Heart left ventricle (tissue), 16 donors: ENCODE measurements at regions not wholly inside any gene's neighbourhood (a gene's known extent, or its start where the extent isn't known, plus 50 kb on each side); places are given as distances from the start of the nearest gene placed in this dataset.
"Not testable (repeated sequence)": the region's sequence is repeated elsewhere in the genome, so short reads cannot be mapped to it uniquely, and the experiment has no call there.

ENCODE experiments used
- ATAC-seq, 4 donors: fragments of 200-7000 bp; cut with Tn5 transposase; one replicate each; pipeline ENCODE4 v1.9.1; 2020 to 2022; ENCODE audit warnings: moderate library complexity in 4 of 4, mild to moderate bottlenecking in 3 of 4, moderate number of reproducible peaks in 1 of 4
- DNase-seq, 5 donors: peaks; one replicate each; pipeline ENCODE4 v3.0.0-alpha.2; 2020
- H3K27ac ChIP-seq, 12 donors: fragments of 200-600 bp; sonication (generic) in 4 of 12; one replicate each; pipeline versions ENCODE4 v1.5.0 to v1.8.0; 2016 to 2022; ENCODE audit warnings: mild to moderate bottlenecking in 2 of 12
- H3K27me3 ChIP-seq, 9 donors: fragments of 200-600 bp; sonication (generic) in 2 of 9; one replicate each; pipeline versions ENCODE4 v1.5.1 to v1.8.0; 2016 to 2022; ENCODE audit warnings: mild to moderate bottlenecking in 3 of 9
- H3K36me3 ChIP-seq, 9 donors: fragments of 200-600 bp; sonication (generic) in 2 of 9; one replicate each; pipeline versions ENCODE4 v1.5.0 to v1.8.0; 2018 to 2022; ENCODE audit warnings: mild to moderate bottlenecking in 2 of 9
- H3K4me1 ChIP-seq, 12 donors: fragments of 200-600 bp; sonication (generic) in 4 of 12; one replicate each; pipeline versions ENCODE4 v1.5.0 to v1.8.0; 2016 to 2022; ENCODE audit warnings: mild to moderate bottlenecking in 3 of 12
- H3K4me3 ChIP-seq, 12 donors: fragments of 200-600 bp; sonication (generic) in 4 of 12; one replicate each; pipeline versions ENCODE4 v1.5.0 to v1.8.0; 2017 to 2022; ENCODE audit warnings: mild to moderate bottlenecking in 9 of 12, moderate library complexity in 4 of 12
- H3K9me3 ChIP-seq, 12 donors: fragments of 200-600 bp; sonication (generic) in 4 of 12; one replicate each; pipeline versions ENCODE4 v1.5.0 to v1.8.0; 2016 to 2022; ENCODE audit warnings: mild to moderate bottlenecking in 1 of 12
- CTCF ChIP-seq, 12 donors: fragments of 200-600 bp; sonication (generic) in 4 of 12; IDR thresholded peaks; one replicate each; pipeline versions ENCODE4 v1.5.0 to v1.8.0; 2018 to 2022; ENCODE audit warnings: antibody characterized with exemption in 12 of 12, mild to moderate bottlenecking in 5 of 12
- POLR2A ChIP-seq, 2 donors: fragments of 450-650 bp; IDR thresholded peaks; one replicate each; pipeline ENCODE4 v1.6.1; 2017; ENCODE audit warnings: antibody characterized with exemption in 2 of 2, mild to moderate bottlenecking in 2 of 2, moderate library complexity in 2 of 2
- WGBS, 4 donors: extraction: QIAGEN DNeasy Blood & Tissue Kit in 2 of 4; methylation state at CpG; one replicate each; pipeline versions ENCODE4 v1.1.5 to v1.1.7; 2013 to 2018; 5-methylcytosine and 5-hydroxymethylcytosine counted together
- intact Hi-C, 10 donors: fragments of 100-400 bp; cut with DNase I; formaldehyde crosslinking; loops; one replicate each; pipeline versions ENCODE4 v1.11.1 to v1.14.2; 2022
- donor health status: ischemic (EF 13 %, LVEDD 7.1; RV severe dilation, severe dysfunction).
- donor health status: healthy with polysubstance abuse.
- donor health status: DM: no; HTN: yes; CAD: no.
- donor health status: DM: no; HTN: no; CAD: no.
- donor health status: ischemic (EF 25% LVEDD 6.9; RV normal size, moderate dysfunction).
- donor health status: ischemic (EF 25% LVEDD 5.7; RV mildly dilated, moderate dysfunction).
- donor health status: healthy.
- donor health status: DM: yes; HTN: yes; CAD: no.
- donor health status: ischemic (EF 35%, LVEDD 5.7; RV mildly dilated, moderate dysfunction).
- donor health status: nonischemic (EF 11% LVEDD 7.7; RV severe dilation, severe dysfunction).
- donor health status: DM: yes; HTN: yes; CAD: no.
- donor health status: PGD.
- donor health status: ischemic (EF 29% LVEDD 5.4; RV normal size, mild dysfunction).
- donor health status: nonischemic (EF 23%, LVEDD 6.1; RV moderate dilation, normal function).

- Histone ChIP-seq H3K4me1 (peaks cover 0 to 3% (median 0%) of the 10 kb centered on the region in 12 donors), H3K36me3 (no peaks in the 10 kb centered on the region), H3K27me3 (peaks cover 0 to 28% (median 0%) of the 10 kb centered on the region in 9 donors), H3K4me3 (no peak overlapping the region), H3K9me3 (no peaks in the 10 kb centered on the region), H3K27ac (no peak overlapping the region)
- DNase-seq (no peak), ATAC-seq (no peak)
- intact Hi-C loops: no loop called here
- WGBS, 4 donors: 92 to 93% (median 93%) methylated on average over 13 of the region's 13 CpGs
- TF ChIP-seq POLR2A (IDR thresholded peaks at IDR 0.05): no peak
- no peak for TF ChIP-seq CTCF (IDR thresholded peaks at IDR 0.05)
Observed at GRCh38 chr10:30691639-30692015, 62.1 kb upstream of the LYZL2 start.

GRCh38 chr10:30690948-30691638 lies 61.5 kb upstream of the LYZL2 start:
- H3K9me3 ChIP-seq, H3K4me1 ChIP-seq, H3K27ac ChIP-seq, ATAC-seq, H3K4me3 ChIP-seq, intact Hi-C loops, DNase-seq, H3K36me3 ChIP-seq: not testable (repeated sequence)
- WGBS, 4 donors: 89 to 93% (median 91%) methylated on average over 24 of the region's 24 CpGs
- peaks cover 0 to 24% (median 0%) of the 10 kb centered on the region in 9 donors for H3K27me3 ChIP-seq

GRCh38 chr10:30688456-30688855 lies 58.9 kb upstream of the LYZL2 start:
- peaks cover 0 to 24% (median 0%) of the 10 kb centered on the region in 9 donors for H3K27me3 ChIP-seq
- H3K9me3 ChIP-seq: no peaks in the 10 kb centered on the region
- DNase-seq (no peak), ATAC-seq (no peak)
- H3K4me1 ChIP-seq: peaks cover 0 to 3% (median 0%) of the 10 kb centered on the region in 12 donors
- no peak overlapping the region for H3K27ac ChIP-seq
- no peaks in the 10 kb centered on the region for H3K36me3 ChIP-seq
- WGBS, 4 donors: 30 to 46% (median 39%) methylated on average over 4 of the region's 4 CpGs
- no peak for TF ChIP-seq CTCF (IDR thresholded peaks at IDR 0.05)
- TF ChIP-seq POLR2A (IDR thresholded peaks at IDR 0.05): no peak
- intact Hi-C loops: no loop called here
- no peak overlapping the region for H3K4me3 ChIP-seq

GRCh38 chr10:30687698-30688213 lies 58.2 kb upstream of the LYZL2 start:
- Histone ChIP-seq H3K36me3 (no peaks in the 10 kb centered on the region), H3K27ac (no peak overlapping the region), H3K4me3 (no peak overlapping the region), H3K27me3 (peaks cover 0 to 24% (median 0%) of the 10 kb centered on the region in 9 donors), H3K4me1 (peaks cover 0 to 3% (median 0%) of the 10 kb centered on the region in 12 donors), H3K9me3 (no peaks in the 10 kb centered on the region)
- TF ChIP-seq POLR2A (IDR thresholded peaks at IDR 0.05): no peak
- peak; percentile 63 to 95 (median 83) for TF ChIP-seq CTCF (IDR thresholded peaks at IDR 0.05)
- intact Hi-C loops: no loop called here
- ATAC-seq (peak in 3 of 4 donors; percentile 71 to 76 (median 74)), DNase-seq (peak; percentile 54 to 83 (median 62))
- WGBS, 4 donors: 0 to 2% (median 1%) methylated on average over 7 of the region's 7 CpGs
